SIG-M5 treated with dmso at 0.1 percent for 504 hours (cell line): ENCODE measurements at regions not wholly inside any gene's neighbourhood (a gene's known extent, or its start where the extent isn't known, plus 50 kb on each side); places are given as distances from the start of the nearest gene placed in this dataset.
"Not testable (repeated sequence)": the region's sequence is repeated elsewhere in the genome, so short reads cannot be mapped to it uniquely, and the experiment has no call there.

Source experiments
- DNase-seq: peaks from one replicate; lab custom pipeline; 2025; ENCODE audit not compliant: unreplicated experiment; lab: John Stamatoyannopoulos, UW

GRCh38 chr2:215833531-215834162 lies 179.7 kb downstream of the MREG start:
- DNase-seq: peak; percentile 25

- DNase-seq: peak; percentile 46
Observed at GRCh38 chr2:215832791-215833190, 180.6 kb downstream of the MREG start.

DNA sequence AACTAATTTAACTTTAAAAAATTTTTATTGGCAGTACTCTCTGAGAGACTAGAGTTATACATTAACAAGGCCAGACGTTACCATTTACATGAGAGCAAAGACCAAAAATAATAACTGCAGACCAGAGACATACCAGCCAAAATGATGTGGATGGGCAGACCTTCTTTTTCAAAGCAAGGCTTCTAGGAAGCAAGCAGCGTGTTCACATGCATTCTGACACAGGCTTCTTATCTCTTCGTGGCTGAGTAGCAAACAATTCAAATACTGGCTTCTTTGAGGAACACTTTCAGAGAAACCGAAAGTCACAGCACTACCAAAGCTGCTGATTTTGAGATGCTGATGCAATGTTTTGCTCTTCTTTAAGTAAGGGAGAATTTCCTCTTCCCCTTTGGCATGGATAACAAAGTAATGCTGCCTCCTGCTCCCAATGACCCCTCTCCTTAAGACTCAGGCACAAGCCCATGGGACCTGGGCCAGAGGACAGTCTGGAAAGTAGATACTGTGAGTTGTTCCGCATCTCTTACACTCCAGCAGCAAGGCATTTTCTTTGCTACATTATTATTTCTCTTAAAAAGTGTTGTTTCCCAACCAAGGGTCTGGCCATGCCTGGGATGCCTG lies 181.9 kb downstream of the MREG start:
- peak; percentile 85 for DNase-seq

DNA sequence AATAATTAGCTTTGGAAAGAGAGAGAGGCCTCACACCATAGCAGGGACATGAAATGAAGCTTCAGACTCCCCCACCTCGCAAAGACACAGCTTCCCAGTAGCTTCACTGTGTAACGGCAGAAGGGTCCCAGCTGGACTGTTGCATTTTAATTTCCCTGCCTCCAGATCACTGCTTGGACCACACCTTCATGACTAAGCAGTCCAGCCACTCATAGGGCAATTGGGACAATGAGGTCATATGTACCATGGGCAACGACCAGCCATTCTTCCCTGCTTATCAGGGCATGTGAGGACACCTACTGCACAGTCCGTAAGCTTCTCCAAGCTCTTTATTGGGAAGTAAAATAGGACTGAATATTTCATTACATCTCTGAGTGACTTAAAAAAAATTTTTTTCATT lies 183.0 kb downstream of the MREG start:
- DNase-seq: no peak

GRCh38 chr2:215829261-215829660 lies 184.1 kb downstream of the MREG start:
- no peak for DNase-seq

DNA sequence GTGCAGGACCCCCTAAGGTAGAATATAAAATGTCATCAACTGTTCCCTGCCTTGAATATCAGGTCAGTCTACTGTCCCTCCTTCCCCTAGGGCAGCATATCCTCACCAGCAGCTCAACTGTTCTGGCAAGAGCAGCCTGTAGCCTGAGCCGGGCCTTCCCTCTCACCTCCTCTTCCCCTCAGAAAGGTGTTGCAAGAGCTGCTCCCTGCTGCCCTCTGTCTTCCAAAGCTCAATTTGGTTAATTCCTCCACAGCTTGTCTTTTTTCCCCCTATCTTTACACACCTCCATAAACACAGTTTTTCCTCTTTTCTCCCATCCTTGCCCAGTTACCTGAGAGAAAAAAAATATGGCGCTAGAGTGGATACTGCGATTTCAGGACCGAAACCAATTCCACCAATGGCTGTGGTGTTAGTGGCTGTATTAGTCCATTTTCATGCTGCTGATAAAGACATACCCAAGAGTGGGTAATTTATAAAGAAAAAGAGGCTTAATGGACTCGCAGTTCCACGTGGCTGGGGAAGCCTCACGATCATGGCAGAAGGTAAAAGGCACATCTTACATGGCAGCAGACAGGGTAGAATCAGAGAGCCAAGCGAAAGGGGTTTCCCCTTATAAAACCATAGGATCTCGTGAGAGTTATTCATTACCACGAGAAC lies 184.7 kb downstream of the MREG start:
- DNase-seq: peak; percentile 90

DNA sequence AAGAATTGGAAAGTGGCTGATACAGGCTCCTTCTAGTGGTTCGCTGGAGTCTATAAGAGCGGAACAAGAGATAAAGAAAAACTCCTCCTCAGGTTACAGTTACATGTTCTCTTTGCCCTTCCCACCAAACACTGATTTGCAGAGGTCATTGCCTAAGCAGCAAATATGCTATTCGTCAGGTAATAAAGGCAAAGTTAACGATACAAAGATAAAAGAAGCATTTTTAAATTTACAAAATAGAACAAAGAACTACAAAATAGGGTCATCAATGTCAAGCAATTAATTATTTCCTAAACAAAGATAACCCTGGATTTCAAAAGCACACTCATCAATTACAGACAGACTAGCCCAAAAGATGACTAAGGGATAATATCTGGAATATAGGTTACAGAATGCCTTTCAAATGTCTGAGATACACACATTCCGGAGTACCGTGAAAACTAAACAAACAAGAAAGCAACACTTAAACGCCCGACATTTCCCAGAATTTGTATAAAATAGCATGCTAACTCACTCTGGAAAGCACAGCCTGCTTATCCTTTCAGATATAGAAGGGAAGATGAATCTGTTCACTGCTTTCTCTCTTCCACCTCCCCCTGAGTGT lies 186.4 kb downstream of the MREG start:
- no peak for DNase-seq

GRCh38 chr2:215826376-215826775 lies 187.0 kb downstream of the MREG start:
- DNase-seq: no peak

DNA sequence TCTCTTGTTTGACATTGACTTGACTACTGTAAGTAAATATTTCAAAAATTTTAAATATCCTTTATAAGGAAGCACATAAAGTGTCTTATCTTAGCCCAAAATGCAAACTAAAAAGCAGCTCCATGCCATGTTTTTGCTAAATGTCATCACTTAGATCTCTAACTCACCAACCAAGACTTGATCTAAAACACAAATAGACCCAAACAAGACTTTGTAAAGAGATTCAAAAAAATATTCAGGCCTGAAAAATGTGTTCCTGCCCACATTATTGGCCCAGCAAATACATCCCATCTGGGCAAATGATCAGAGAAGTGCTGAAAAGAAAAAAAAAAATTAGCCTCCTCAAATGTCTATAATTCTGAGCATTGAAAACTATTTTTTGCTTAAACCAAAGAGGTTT lies 187.6 kb downstream of the MREG start:
- no peak for DNase-seq

DNA sequence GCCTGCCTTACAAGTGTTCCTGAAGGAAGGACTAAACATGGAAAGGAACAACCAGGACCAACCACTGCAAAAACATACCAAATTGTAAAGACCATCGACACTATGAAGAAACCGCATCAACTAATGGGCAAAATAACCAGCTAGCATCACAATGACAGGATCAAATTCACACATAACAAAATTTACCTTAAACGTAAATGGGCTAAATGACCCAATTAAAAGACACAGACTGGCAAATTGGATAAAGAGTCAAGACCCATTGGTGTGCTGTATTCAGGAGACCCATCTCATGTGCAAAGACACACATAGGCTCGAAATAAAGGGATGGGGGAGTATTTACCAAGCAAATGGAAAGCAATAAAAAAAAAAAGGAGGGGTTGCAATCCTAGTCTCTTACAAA lies 192.1 kb downstream of the MREG start:
- DNase-seq: not testable (repeated sequence)

GRCh38 chr2:215819713-215820112 lies 193.6 kb downstream of the MREG start:
- not testable (repeated sequence) for DNase-seq

- no peak for DNase-seq
Observed at GRCh38 chr2:215817046-215817445, 196.3 kb downstream of the MREG start.

GRCh38 chr2:215816424-215816823 lies 196.9 kb downstream of the MREG start:
- DNase-seq: no peak

DNA sequence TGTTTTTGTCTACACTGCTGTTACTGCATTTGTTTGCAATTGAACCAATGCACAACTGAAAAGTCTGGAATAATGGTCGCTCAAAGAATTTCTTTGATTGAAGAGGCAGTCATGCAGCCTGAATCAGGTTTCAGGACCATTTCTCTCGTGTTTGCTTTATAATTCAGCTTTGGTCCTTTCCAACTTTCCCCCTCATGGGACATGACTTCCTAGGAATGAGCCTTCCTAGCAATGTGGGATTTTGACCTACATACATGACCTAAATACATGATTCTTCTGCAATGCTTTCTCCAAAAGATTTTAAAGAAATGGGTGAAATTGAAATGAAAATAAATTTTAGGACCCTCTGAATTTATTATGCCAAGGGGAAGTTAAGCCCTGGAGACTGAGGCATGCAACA lies 197.4 kb downstream of the MREG start:
- no peak for DNase-seq

- no peak for DNase-seq
Observed at GRCh38 chr2:215812966-215813365, 200.4 kb downstream of the MREG start.

GRCh38 chr2:215811409-215812345 lies 201.7 kb downstream of the MREG start:
- DNase-seq: peak; percentile 91

DNA sequence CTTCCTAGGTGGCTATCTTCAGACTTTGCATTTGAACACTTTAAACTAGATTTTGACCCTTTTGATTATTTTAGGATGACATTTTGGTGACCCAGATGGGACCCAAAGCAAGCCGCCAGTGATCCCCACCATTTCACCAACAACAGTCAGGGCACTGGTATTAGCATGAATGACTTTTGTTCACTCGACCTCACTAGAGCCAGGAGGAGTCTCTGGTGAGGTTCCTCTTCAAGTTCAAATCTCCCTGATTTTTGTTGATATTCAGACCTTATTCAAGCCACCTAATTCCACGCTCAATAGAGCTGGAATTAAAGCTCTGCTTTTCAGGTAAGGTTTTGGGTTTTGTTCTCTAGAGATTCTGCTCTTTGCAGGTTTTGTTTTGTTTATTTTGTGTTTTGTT lies 202.3 kb downstream of the MREG start:
- no peak for DNase-seq

DNA sequence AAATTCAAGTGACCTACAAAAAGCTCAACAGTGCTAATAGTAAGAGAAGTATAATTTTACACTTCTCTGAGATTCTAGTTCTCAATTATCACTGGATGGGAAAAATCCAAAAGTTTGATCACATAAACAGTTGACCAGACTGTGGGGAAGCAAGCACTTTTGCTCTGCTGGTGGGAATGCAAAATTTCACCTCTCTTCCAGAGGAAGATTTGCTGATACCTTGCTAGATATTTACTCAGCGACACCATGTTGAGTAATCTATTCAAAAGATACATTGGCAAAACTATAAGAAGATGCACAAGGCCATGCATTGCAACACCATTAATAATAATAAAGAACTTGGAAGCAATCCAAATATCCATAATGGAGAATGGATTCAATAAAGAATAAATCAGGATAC lies 204.4 kb downstream of the MREG start:
- no peak for DNase-seq

DNA sequence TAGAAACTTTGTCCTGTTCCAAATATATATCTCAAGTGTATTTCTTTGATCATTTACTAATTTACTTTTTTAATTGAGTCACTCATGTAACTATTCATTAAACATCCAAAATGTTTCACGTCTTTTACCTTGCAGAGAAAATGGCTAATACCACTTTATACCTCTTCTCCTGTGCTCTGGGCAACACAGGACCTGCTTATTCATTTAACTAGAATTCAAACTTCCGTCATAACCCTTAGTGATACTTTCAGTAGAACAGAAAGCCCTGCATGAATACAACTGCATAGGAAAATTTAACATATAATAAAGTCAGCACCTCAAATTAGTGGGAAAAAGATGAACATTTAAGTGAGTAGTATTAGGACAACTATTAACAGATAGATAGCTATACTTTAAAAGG lies 205.2 kb downstream of the MREG start:
- DNase-seq: no peak

DNA sequence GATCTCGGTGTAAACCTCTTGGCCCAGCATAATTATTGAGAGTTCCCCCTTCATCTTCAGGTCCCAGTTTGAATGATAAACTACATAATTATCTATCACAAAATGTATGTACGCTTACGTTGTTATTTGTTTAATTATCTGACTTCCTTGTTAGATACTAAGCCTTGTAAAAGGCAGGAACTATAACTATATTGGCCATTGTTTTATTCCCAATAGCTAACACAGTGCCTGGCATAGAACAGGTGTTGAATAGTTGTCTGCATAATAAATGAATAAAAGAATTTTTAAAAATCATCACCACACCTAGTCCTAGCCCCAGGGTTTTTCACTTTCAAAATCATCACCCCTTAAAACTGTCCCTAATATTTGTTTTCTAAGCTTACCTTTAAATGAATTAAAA lies 207.9 kb downstream of the MREG start:
- DNase-seq: no peak

- DNase-seq: no peak
Observed at GRCh38 chr2:215803150-215803549, 210.2 kb downstream of the MREG start.
